GM12878 (cell line): ENCODE measurements at regions not wholly inside any gene's neighbourhood (a gene's known extent, or its start where the extent isn't known, plus 50 kb on each side); places are given as distances from the start of the nearest gene placed in this dataset.

Experiments used
- ATAC-seq: fragments of 200-7000 bp; cut with Tn5 transposase; 3 replicates; pipeline ENCODE4 v1.9.1; 2020; ENCODE audit warnings: mild to moderate bottlenecking, moderate library complexity
- BruUV-seq: library from RNA; stranded (reverse); fragments of 400-500 nt; replicated peaks from 2 replicates; lab custom pipeline; 2021; lab: Mats Ljungman, UMichigan
- CTCF ChIA-PET: fragments of 300-600 bp; sonication (Branson Sonifier 250); formaldehyde crosslinking; extraction: SDS; loops from one replicate; lab custom pipeline; 2021; ENCODE audit warnings: inconsistent platforms; lab: Yijun Ruan, JAX
- POLR2A ChIA-PET: fragments of 350-600 bp; formaldehyde crosslinking; extraction: SDS; loops from one replicate; lab custom pipeline; 2021; ENCODE audit warnings: inconsistent platforms; lab: Charles Lee
- RAD21 ChIA-PET: fragments of 300-600 bp; sonication (Branson Sonifier 250); formaldehyde crosslinking; loops from one replicate; lab custom pipeline; 2023; ENCODE audit warnings: antibody characterized with exemption; ENCODE audit not compliant: unreplicated experiment; lab: Charles Lee
- SMC1A ChIA-PET: fragments of 300-600 bp; sonication (Branson Sonifier 250); formaldehyde crosslinking; loops from one replicate; lab custom pipeline; 2023; ENCODE audit not compliant: unreplicated experiment, uncharacterized antibody; lab: Charles Lee
- DNase-seq: peaks from one replicate; pipeline ENCODE4 v3.0.0-alpha.2; 2011; ENCODE audit warnings: low read depth, low spot score
- FAIRE-seq: peaks from 3 replicates; lab custom pipeline; 2011; peaks lifted over from hg19 to GRCh38; lab: Jason Lieb, UNC
- H2AFZ ChIP-seq: 2 replicates; pipeline ENCODE4 v1.6.0; 2011; ENCODE audit warnings: low read depth, low read length, control low read depth; ENCODE audit not compliant: control insufficient read depth
- H3K27ac ChIP-seq: 2 replicates; pipeline ENCODE4 v1.5.1; 2011; ENCODE audit warnings: control low read depth; ENCODE audit not compliant: control insufficient read depth, insufficient read depth
- H3K27me3 ChIP-seq, 2 experiments: replicated peaks in 1 of 2; 2 replicates each; pipeline versions ENCODE4 v1.6.0 to v1.6.1; 2011; ENCODE audit warnings: low read length in 1 of 2; ENCODE audit not compliant: control insufficient read depth in 2 of 2, insufficient read depth in 2 of 2
- H3K36me3 ChIP-seq, 2 experiments: 2 replicates each; pipeline ENCODE4 v1.5.1; 2011; ENCODE audit warnings: low read length in 1 of 2; ENCODE audit not compliant: control insufficient read depth in 2 of 2, insufficient read depth in 2 of 2
- H3K4me1 ChIP-seq: 2 replicates; pipeline ENCODE4 v1.6.1; 2011; ENCODE audit warnings: mild to moderate bottlenecking, low read length, moderate library complexity, mixed read lengths; ENCODE audit not compliant: control insufficient read depth, insufficient read depth
- H3K4me2 ChIP-seq: 2 replicates; pipeline ENCODE4 v1.6.0; 2011; ENCODE audit warnings: control low read depth; ENCODE audit not compliant: control insufficient read depth, insufficient read depth
- H3K4me3 ChIP-seq: fragments of 200-600 bp; sonication (generic); 2 replicates; pipeline ENCODE4 v1.5.1; 2016
- H3K79me2 ChIP-seq: 2 replicates; pipeline ENCODE4 v1.6.0; 2011; ENCODE audit warnings: low read length; ENCODE audit not compliant: control insufficient read depth, insufficient read depth
- H3K9ac ChIP-seq: 2 replicates; pipeline ENCODE4 v1.8.0; 2011; ENCODE audit warnings: low read length, control low read depth, mixed read lengths; ENCODE audit not compliant: control insufficient read depth, insufficient read depth
- H3K9me3 ChIP-seq: replicated peaks from 3 replicates; pipeline ENCODE4 v1.5.1; 2011; ENCODE audit warnings: mild to moderate bottlenecking, low read length; ENCODE audit not compliant: control insufficient read depth, insufficient read depth
- H4K20me1 ChIP-seq: 2 replicates; pipeline ENCODE4 v1.6.0; 2011; ENCODE audit not compliant: control insufficient read depth, insufficient read depth
- BHLHE40 ChIP-seq, 2 experiments: fragments of 450-650 bp in 1 of 2; IDR thresholded peaks; 2 replicates each; pipeline ENCODE4 v1.6.1; 2011 to 2017; ENCODE audit warnings: low read depth in 2 of 2, borderline replicate concordance in 1 of 2, improper control_type of control experiment in 1 of 2, low read length in 1 of 2, mild to moderate bottlenecking in 1 of 2
- GATAD2B ChIP-seq: fragments of 450-650 bp; conservative IDR thresholded peaks from 2 replicates; pipeline ENCODE4 v1.6.1; 2017; ENCODE audit warnings: low read depth, mild to moderate bottlenecking, moderate library complexity
- PRDM15 ChIP-seq: fragments of 450-650 bp; formaldehyde crosslinking; IDR thresholded peaks from 2 replicates; pipeline ENCODE4 v1.4.0; 2020; ENCODE audit warnings: mild to moderate bottlenecking, moderate library complexity
- RUNX3 ChIP-seq: IDR thresholded peaks from 2 replicates; pipeline ENCODE4 v1.6.1; 2012; ENCODE audit warnings: low read length, inconsistent platforms
- WGBS: methylation state at CpG from one replicate; pipeline ENCODE4 v1.1.6; 2016; ENCODE audit warnings: low lambda C conversion rate; ENCODE audit not compliant: insufficient replicate concordance, insufficient coverage; ENCODE audit errors: missing lambda C conversion rate; 5-methylcytosine and 5-hydroxymethylcytosine counted together
- in situ Hi-C: fragments of 300-500 bp; cut with MboI; formaldehyde crosslinking; loops from 9 replicates; pipeline ENCODE4 v1.14.3; 2018; ENCODE audit warnings: mixed read lengths
- intact Hi-C: fragments of 100-400 bp; cut with micrococcal nuclease; formaldehyde crosslinking; loops from one replicate; pipeline ENCODE4 v1.14.2; 2022; ENCODE audit not compliant: unreplicated experiment

GRCh38 chr1:208759255-208759654 is 515.1 kb upstream of the PLXNA2 start (continued):
- TF ChIP-seq RUNX3 = no peak

GRCh38 chr1:208763971-208764370 is 519.8 kb upstream of the PLXNA2 start:
- FAIRE-seq = no peak

More at GRCh38 chr1:208763971-208764370, 519.8 kb upstream of the PLXNA2 start:
- Histone ChIP-seq H3K9me3 (no peaks in the 10 kb centered on the region), H3K4me1 (no peaks in the 10 kb centered on the region), H3K4me3 (no peak overlapping the region), H3K4me2 (no peak overlapping the region), H3K9ac (no peak overlapping the region), H3K27me3 (no peaks in the 10 kb centered on the region), H3K36me3 (no peaks in the 10 kb centered on the region), H3K79me2 (no peaks in the 10 kb centered on the region), H4K20me1 (no peaks in the 10 kb centered on the region), H3K27ac (no peak overlapping the region)
- no peak for ATAC-seq
- SMC1A ChIA-PET = no interaction called here
- BruUV-seq = no TSS peak
- POLR2A ChIA-PET = no interaction called here
- CTCF ChIA-PET = interaction anchor here (0.6 kb wide), 1 partner anchor 438 kb away, joined by 3 read pairs; no protein-coding TSS in a partner anchor
- RAD21 ChIA-PET = no interaction called here
- intact Hi-C loops (no loop called here), in situ Hi-C loops (no loop called here)
- no peak for DNase-seq
- WGBS = 44% methylated on average over 2 of the region's 2 CpGs
- no peak for TF ChIP-seq PRDM15 (CRISPR knock-in tag)
- no peak for TF ChIP-seq BHLHE40 (IDR thresholded peaks at IDR 0.05; ENCODE audit: borderline replicate concordance in 1 of 2, low read depth in 2 of 2, low read length in 1 of 2)
- no peak for TF ChIP-seq GATAD2B
- TF ChIP-seq, all 136 proteins: peak for 0
- H2AFZ ChIP-seq = no peak overlapping the region
